ENCODE measurements at regions not wholly inside any gene's neighbourhood (a gene's known extent, or its start where the extent isn't known, plus 50 kb on each side); places are given as distances from the start of the nearest gene placed in this dataset.

GRCh38 chr5:165508861-165509260, 2003.4 kb downstream of the MAT2B start:
- Histone ChIP-seq H3K4me3 (ENCODE audit: low read length) (no peak overlapping the region), H3K27ac (ENCODE audit: low read length) (no peak overlapping the region), H3K4me1 (ENCODE audit: control insufficient read depth, insufficient read depth, low read length) (no peaks in the 10 kb centered on the region), H3K27me3 (ENCODE audit: control insufficient read depth, insufficient read depth, low read length) (no peaks in the 10 kb centered on the region), H3K9me3 (ENCODE audit: control insufficient read depth, insufficient read depth, low read length) (no peaks in the 10 kb centered on the region), H3K36me3 (ENCODE audit: control insufficient read depth, insufficient read depth, low read length) (no peaks in the 10 kb centered on the region)
- no peak overlapping the region for H3K4me3 Mint-ChIP-seq
- H3K27me3 Mint-ChIP-seq (ENCODE audit: low read depth in 2 of 2), result no peaks in the 10 kb centered on the region
- H3K4me1 Mint-ChIP-seq, result no peaks in the 10 kb centered on the region
- no peak overlapping the region for H3K27ac Mint-ChIP-seq
- ATAC-seq, result no peak
- intact Hi-C loops (cut with micrococcal nuclease), result no loop called here
- DNase-seq, result no peak
- peaks cover 7% of the 10 kb centered on the region for H3K36me3 Mint-ChIP-seq
- peaks cover 8 to 10% of the 10 kb centered on the region in 2 donors for H3K9me3 Mint-ChIP-seq
- TF ChIP-seq, protein P1, sequence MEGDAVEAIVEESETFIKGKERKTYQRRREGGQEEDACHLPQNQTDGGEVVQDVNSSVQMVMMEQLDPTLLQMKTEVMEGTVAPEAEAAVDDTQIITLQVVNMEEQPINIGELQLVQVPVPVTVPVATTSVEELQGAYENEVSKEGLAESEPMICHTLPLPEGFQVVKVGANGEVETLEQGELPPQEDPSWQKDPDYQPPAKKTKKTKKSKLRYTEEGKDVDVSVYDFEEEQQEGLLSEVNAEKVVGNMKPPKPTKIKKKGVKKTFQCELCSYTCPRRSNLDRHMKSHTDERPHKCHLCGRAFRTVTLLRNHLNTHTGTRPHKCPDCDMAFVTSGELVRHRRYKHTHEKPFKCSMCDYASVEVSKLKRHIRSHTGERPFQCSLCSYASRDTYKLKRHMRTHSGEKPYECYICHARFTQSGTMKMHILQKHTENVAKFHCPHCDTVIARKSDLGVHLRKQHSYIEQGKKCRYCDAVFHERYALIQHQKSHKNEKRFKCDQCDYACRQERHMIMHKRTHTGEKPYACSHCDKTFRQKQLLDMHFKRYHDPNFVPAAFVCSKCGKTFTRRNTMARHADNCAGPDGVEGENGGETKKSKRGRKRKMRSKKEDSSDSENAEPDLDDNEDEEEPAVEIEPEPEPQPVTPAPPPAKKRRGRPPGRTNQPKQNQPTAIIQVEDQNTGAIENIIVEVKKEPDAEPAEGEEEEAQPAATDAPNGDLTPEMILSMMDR (IDR thresholded peaks at IDR 0.05), result no peak

DNA sequence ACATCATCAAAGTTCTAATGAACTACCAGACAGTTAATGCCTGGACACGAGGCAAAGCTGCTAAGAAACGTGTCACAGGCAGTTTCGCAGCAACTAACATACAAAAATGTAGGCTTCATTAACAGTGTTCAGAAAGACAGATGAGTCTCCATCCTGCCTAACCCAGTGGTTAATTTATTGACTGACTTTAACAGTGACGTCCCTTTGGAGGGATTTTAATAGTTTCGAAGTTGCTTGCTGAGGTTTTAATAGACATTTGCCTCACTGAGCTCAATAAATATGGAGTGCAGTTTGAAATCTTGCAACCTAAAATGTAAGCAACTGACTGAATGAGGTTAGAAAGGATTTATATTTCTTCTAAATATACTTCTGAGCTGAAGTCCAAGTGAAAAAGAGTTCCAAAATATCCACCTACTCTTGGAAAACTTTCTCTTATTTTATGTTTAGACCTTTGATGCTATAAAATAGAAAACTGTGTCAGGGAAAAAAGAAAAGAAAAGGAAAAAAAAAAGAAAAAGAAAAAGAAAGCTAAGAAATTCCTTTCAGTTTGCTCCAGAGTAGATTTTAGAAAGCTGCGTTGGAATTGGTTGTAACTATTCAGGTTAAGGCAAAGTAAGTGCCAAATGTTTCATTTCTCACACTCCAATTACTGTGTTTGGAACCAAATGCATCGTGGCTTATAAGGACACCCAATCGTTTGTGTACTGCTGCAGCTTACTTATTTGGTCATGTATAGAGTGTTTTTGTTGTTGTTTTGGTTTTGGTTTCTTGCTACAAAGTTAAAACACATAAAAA, 2016.6 kb downstream of the MAT2B start:
- peaks cover 2% of the 10 kb centered on the region for H3K9me3 ChIP-seq (ENCODE audit: control insufficient read depth, insufficient read depth, low read length)
- DNase-seq (no peak), ATAC-seq (no peak)
- intact Hi-C loops (cut with micrococcal nuclease), result no loop called here
- TF ChIP-seq, protein P1 (IDR thresholded peaks at IDR 0.05), result no peak
- no peaks in the 10 kb centered on the region for H3K27me3 ChIP-seq (ENCODE audit: control insufficient read depth, insufficient read depth, low read length)
- Mint-ChIP-seq H3K9me3 (peaks cover 3 to 9% of the 10 kb centered on the region in 2 donors), H3K27ac (no peak overlapping the region), H3K4me1 (no peaks in the 10 kb centered on the region), H3K27me3 (ENCODE audit: low read depth in 2 of 2) (no peaks in the 10 kb centered on the region), H3K4me3 (no peak overlapping the region), H3K36me3 (no peaks in the 10 kb centered on the region)
- no peak overlapping the region for H3K27ac ChIP-seq (ENCODE audit: low read length)
- H3K4me1 ChIP-seq (ENCODE audit: control insufficient read depth, insufficient read depth, low read length), result no peaks in the 10 kb centered on the region
- H3K36me3 ChIP-seq (ENCODE audit: control insufficient read depth, insufficient read depth, low read length), result no peaks in the 10 kb centered on the region
- 69% methylated on average over 8 of the region's 8 CpGs for WGBS (ENCODE audit: insufficient coverage)
- no peak overlapping the region for H3K4me3 ChIP-seq (ENCODE audit: low read length)

GRCh38 chr5:165525271-165525670, 2019.9 kb downstream of the MAT2B start:
- no peak overlapping the region for H3K4me3 Mint-ChIP-seq
- no peaks in the 10 kb centered on the region for H3K4me1 ChIP-seq (ENCODE audit: control insufficient read depth, insufficient read depth, low read length)
- H3K9me3 ChIP-seq (ENCODE audit: control insufficient read depth, insufficient read depth, low read length), result peaks cover 10% of the 10 kb centered on the region
- DNase-seq (no peak), ATAC-seq (peak in 1 of 3 donors; percentile 50)
- H3K4me3 ChIP-seq (ENCODE audit: low read length), result no peak overlapping the region
- intact Hi-C loops (cut with micrococcal nuclease), result no loop called here
- H3K27ac Mint-ChIP-seq, result no peak overlapping the region
- WGBS (ENCODE audit: insufficient coverage), result 79% methylated on average over 5 of the region's 5 CpGs
- H3K27ac ChIP-seq (ENCODE audit: low read length), result no peak overlapping the region
- H3K9me3 Mint-ChIP-seq, result peaks cover 5 to 18% of the 10 kb centered on the region in 2 donors
- H3K36me3 Mint-ChIP-seq, result no peaks in the 10 kb centered on the region
- no peaks in the 10 kb centered on the region for H3K27me3 ChIP-seq (ENCODE audit: control insufficient read depth, insufficient read depth, low read length)
- H3K4me1 Mint-ChIP-seq, result no peaks in the 10 kb centered on the region
- TF ChIP-seq, protein P1 (IDR thresholded peaks at IDR 0.05), result no peak
- no peaks in the 10 kb centered on the region for H3K36me3 ChIP-seq (ENCODE audit: control insufficient read depth, insufficient read depth, low read length)
- H3K27me3 Mint-ChIP-seq (ENCODE audit: low read depth in 2 of 2), result no peaks in the 10 kb centered on the region

GRCh38 chr5:165526357-165526756, 2020.9 kb downstream of the MAT2B start:
- peaks cover 5 to 18% of the 10 kb centered on the region in 2 donors for H3K9me3 Mint-ChIP-seq
- TF ChIP-seq, protein P1 (IDR thresholded peaks at IDR 0.05), result no peak
- H3K27ac Mint-ChIP-seq, result no peak overlapping the region
- no peak overlapping the region for H3K4me3 Mint-ChIP-seq
- DNase-seq (no peak), ATAC-seq (no peak)
- 79% methylated on average over 2 of the region's 3 CpGs for WGBS (ENCODE audit: insufficient coverage)
- Histone ChIP-seq H3K4me3 (ENCODE audit: low read length) (no peak overlapping the region), H3K36me3 (ENCODE audit: control insufficient read depth, insufficient read depth, low read length) (no peaks in the 10 kb centered on the region), H3K4me1 (ENCODE audit: control insufficient read depth, insufficient read depth, low read length) (no peaks in the 10 kb centered on the region), H3K27ac (ENCODE audit: low read length) (no peak overlapping the region), H3K9me3 (ENCODE audit: control insufficient read depth, insufficient read depth, low read length) (peaks cover 10% of the 10 kb centered on the region), H3K27me3 (ENCODE audit: control insufficient read depth, insufficient read depth, low read length) (no peaks in the 10 kb centered on the region)
- intact Hi-C loops (cut with micrococcal nuclease), result no loop called here
- no peaks in the 10 kb centered on the region for H3K27me3 Mint-ChIP-seq (ENCODE audit: low read depth in 2 of 2)
- no peaks in the 10 kb centered on the region for H3K36me3 Mint-ChIP-seq
- no peaks in the 10 kb centered on the region for H3K4me1 Mint-ChIP-seq

Data from natural killer cell (primary cell).